HG03108 (cell line): ENCODE measurements at regions not wholly inside any gene's neighbourhood (a gene's known extent, or its start where the extent isn't known, plus 50 kb on each side); places are given as distances from the start of the nearest gene placed in this dataset.

ENCODE experiments used
- ATAC-seq: cut with Tn5 transposase; IDR thresholded peaks from one replicate; pipeline ENCODE4 v1.9.1; 2021; ENCODE audit warnings: moderate library complexity; ENCODE audit not compliant: unreplicated experiment

- no peak for ATAC-seq
Observed at GRCh38 chr18:75638223-75638775, 210.8 kb upstream of the SMIM21 start.

GRCh38 chr18:75635096-75635495 is 207.6 kb upstream of the SMIM21 start:
- ATAC-seq: no peak

- no peak for ATAC-seq
Observed at GRCh38 chr18:75625966-75626365, 198.5 kb upstream of the SMIM21 start.

GRCh38 chr18:75624869-75625268 is 197.4 kb upstream of the SMIM21 start:
- no peak for ATAC-seq

- ATAC-seq: no peak
Observed at GRCh38 chr18:75621818-75622217, 194.3 kb upstream of the SMIM21 start.

GRCh38 chr18:75618146-75618545 is 190.6 kb upstream of the SMIM21 start:
- ATAC-seq: no peak

GRCh38 chr18:75612456-75612855 is 185.0 kb upstream of the SMIM21 start:
- no peak for ATAC-seq

- ATAC-seq: no peak
Observed at GRCh38 chr18:75607701-75608100, 180.2 kb upstream of the SMIM21 start.

- ATAC-seq: no peak
Observed at GRCh38 chr18:75592527-75592926, 165.0 kb upstream of the SMIM21 start.

- no peak for ATAC-seq
Observed at GRCh38 chr18:75588412-75588811, 160.9 kb upstream of the SMIM21 start.

- ATAC-seq: no peak
Observed at GRCh38 chr18:75587131-75587530, 159.6 kb upstream of the SMIM21 start.

GRCh38 chr18:75586130-75586889 is 158.8 kb upstream of the SMIM21 start:
- no peak for ATAC-seq

GRCh38 chr18:75582940-75583339 is 155.4 kb upstream of the SMIM21 start:
- ATAC-seq: no peak

GRCh38 chr18:75582406-75582821 is 154.9 kb upstream of the SMIM21 start:
- ATAC-seq: no peak

GRCh38 chr18:75581336-75582131 is 154.0 kb upstream of the SMIM21 start:
- no peak for ATAC-seq

GRCh38 chr18:75574187-75574586 is 146.7 kb upstream of the SMIM21 start:
- no peak for ATAC-seq

- ATAC-seq: no peak
Observed at GRCh38 chr18:75563150-75563549, 135.6 kb upstream of the SMIM21 start.

- no peak for ATAC-seq
Observed at GRCh38 chr18:75562216-75562615, 134.7 kb upstream of the SMIM21 start.

GRCh38 chr18:75558790-75559189 is 131.3 kb upstream of the SMIM21 start:
- ATAC-seq: no peak

- ATAC-seq: no peak
Observed at GRCh38 chr18:75556841-75557240, 129.3 kb upstream of the SMIM21 start.

GRCh38 chr18:75554644-75555185 is 127.2 kb upstream of the SMIM21 start:
- ATAC-seq: no peak

GRCh38 chr18:75554176-75554575 is 126.7 kb upstream of the SMIM21 start:
- no peak for ATAC-seq
